Endothelial cell of umbilical vein (primary cell): ENCODE measurements at regions not wholly inside any gene's neighbourhood (a gene's known extent, or its start where the extent isn't known, plus 50 kb on each side); places are given as distances from the start of the nearest gene placed in this dataset.

ENCODE experiments used
- BruUV-seq: library from RNA; stranded (reverse); fragments of 400-500 nt; replicated peaks from 2 replicates; lab custom pipeline; 2021; lab: Mats Ljungman, UMichigan
- CTCF ChIA-PET: fragments of 300-600, 350-600 bp; sonication (Branson Sonifier 250); formaldehyde crosslinking; loops from one replicate; lab custom pipeline; 2021; ENCODE audit warnings: antibody characterized with exemption, inconsistent platforms; lab: Charles Lee
- POLR2A ChIA-PET: fragments of 300-600, 350-600 bp; sonication (Branson Sonifier 250); formaldehyde crosslinking; loops from one replicate; lab custom pipeline; 2021; ENCODE audit warnings: antibody characterized with exemption, inconsistent platforms; lab: Charles Lee
- DNase-seq: peaks from one replicate; pipeline ENCODE4 v3.0.0-alpha.2; 2011; ENCODE audit warnings: low read depth, low spot score
- FAIRE-seq: peaks from 2 replicates; lab custom pipeline; 2011; peaks lifted over from hg19 to GRCh38; lab: Jason Lieb, UNC
- H2AFZ ChIP-seq: 2 replicates; pipeline ENCODE4 v1.6.0; 2012; ENCODE audit warnings: low read depth, low read length, control low read depth, inconsistent platforms
- H3K27ac ChIP-seq: 2 replicates; pipeline ENCODE4 v1.5.1; 2011; ENCODE audit warnings: low read depth, mild to moderate bottlenecking, control low read depth, low read length, moderate library complexity; ENCODE audit not compliant: insufficient read depth
- H3K27me3 ChIP-seq, 2 experiments: 2 replicates each; pipeline versions ENCODE4 v1.6.0 to v1.6.1; 2011; ENCODE audit warnings: low read length in 2 of 2, mixed read lengths in 1 of 2; ENCODE audit not compliant: control insufficient read depth in 2 of 2, insufficient read depth in 2 of 2
- H3K36me3 ChIP-seq, 2 experiments: 2 replicates in 1 of 2; 3 replicates in 1 of 2; pipeline ENCODE4 v1.5.1; 2011; ENCODE audit warnings: low read length in 2 of 2, mild to moderate bottlenecking in 1 of 2, moderate library complexity in 1 of 2; ENCODE audit not compliant: control insufficient read depth in 2 of 2, insufficient read depth in 2 of 2; ENCODE audit errors: extremely low read depth in 1 of 2
- H3K4me1 ChIP-seq: 3 replicates; pipeline ENCODE4 v1.5.1; 2011; ENCODE audit warnings: mild to moderate bottlenecking, low read length; ENCODE audit not compliant: control insufficient read depth, insufficient read depth; ENCODE audit errors: extremely low read depth
- H3K4me2 ChIP-seq: 2 replicates; pipeline ENCODE4 v1.6.1; 2011; ENCODE audit warnings: low read length, control low read depth, mixed read lengths; ENCODE audit not compliant: insufficient read depth
- H3K4me3 ChIP-seq, 3 experiments: fragments of 200-600 bp in 1 of 3; sonication (generic), shearing (Covaris generic) in 1 of 3; replicated peaks in 1 of 3; 2 replicates each; pipeline ENCODE4 v1.5.1; 2011 to 2016; ENCODE audit warnings: control low read depth in 3 of 3, low read length in 3 of 3, mild to moderate bottlenecking in 2 of 3, inconsistent platforms in 1 of 3, low read depth in 1 of 3, moderate library complexity in 1 of 3; ENCODE audit not compliant: insufficient read depth in 1 of 3
- H3K79me2 ChIP-seq: 2 replicates; pipeline ENCODE4 v1.6.0; 2012; ENCODE audit warnings: low read length, inconsistent platforms; ENCODE audit not compliant: control insufficient read depth, insufficient read depth
- H3K9ac ChIP-seq: replicated peaks from 2 replicates; pipeline ENCODE3; 2011; ENCODE audit warnings: low read length, control low read depth; ENCODE audit not compliant: insufficient read depth; ENCODE audit errors: extremely low read depth
- H3K9me1 ChIP-seq: replicated peaks from 3 replicates; pipeline ENCODE4 v1.6.0; 2011; ENCODE audit warnings: mild to moderate bottlenecking, low read length; ENCODE audit not compliant: control insufficient read depth, insufficient read depth; ENCODE audit errors: extremely low read depth
- H3K9me3 ChIP-seq: replicated peaks from 2 replicates; pipeline ENCODE4 v1.5.1; 2012; ENCODE audit warnings: low read length, inconsistent platforms; ENCODE audit not compliant: control insufficient read depth, insufficient read depth
- H4K20me1 ChIP-seq: replicated peaks from 2 replicates; pipeline ENCODE3; 2011; ENCODE audit warnings: mild to moderate bottlenecking, low read length; ENCODE audit not compliant: control insufficient read depth, insufficient read depth; ENCODE audit errors: extremely low read depth
- CTCF ChIP-seq, 2 donors: IDR thresholded peaks; 1 replicate in 1 of 2; 2 replicates in 1 of 2; pipeline ENCODE4 v1.5.1; 2011; ENCODE audit warnings: low read length in 2 of 2, mild to moderate bottlenecking in 2 of 2, moderate library complexity in 2 of 2, control low read depth in 1 of 2, inconsistent platforms in 1 of 2, low read depth in 1 of 2; ENCODE audit not compliant: insufficient read depth in 1 of 2; ENCODE audit errors: extremely low read depth in 1 of 2
- FOS ChIP-seq: IDR thresholded peaks from 2 replicates; pipeline ENCODE4 v1.6.1; 2011; ENCODE audit warnings: mild to moderate bottlenecking, low read length, moderate library complexity, borderline replicate concordance; ENCODE audit not compliant: insufficient read depth
- GATA2 ChIP-seq: IDR thresholded peaks from 2 replicates; pipeline ENCODE4 v1.7.0; 2011; ENCODE audit warnings: low read depth, mild to moderate bottlenecking, moderate library complexity, mixed read lengths, low read length; ENCODE audit not compliant: insufficient read length, insufficient read depth
- JUN ChIP-seq: IDR thresholded peaks from 2 replicates; pipeline ENCODE4 v1.6.1; 2011; ENCODE audit warnings: borderline replicate concordance, low read depth; ENCODE audit not compliant: insufficient read length, insufficient read depth
- MAX ChIP-seq: IDR thresholded peaks from 2 replicates; pipeline ENCODE4 v1.6.1; 2011; ENCODE audit not compliant: insufficient read depth, insufficient read length
- MYC ChIP-seq: IDR thresholded peaks from one replicate; pipeline ENCODE4 v1.6.1; 2011; ENCODE audit warnings: mild to moderate bottlenecking, low read depth, low read length
- POLR2AphosphoS5 ChIP-seq: IDR thresholded peaks from 2 replicates; pipeline ENCODE4 v1.6.1; 2012; ENCODE audit warnings: low read depth, mild to moderate bottlenecking, control low read depth, low read length, moderate library complexity; ENCODE audit not compliant: insufficient read depth
- dilution Hi-C: fragments of 300-500 bp; cut with MboI; formaldehyde crosslinking; loops from one replicate; pipeline ENCODE4 v1.15.0; 2019; ENCODE audit warnings: low sequenced_read_pairs; ENCODE audit not compliant: extremely low pct_ligation_motif_present
- intact Hi-C: fragments of 100-400 bp; cut with micrococcal nuclease; formaldehyde crosslinking; loops from one replicate; pipeline ENCODE4 v1.10.0; 2022

GRCh38 chr15:53351373-53351772 lies 408.1 kb downstream of the WDR72 start:
- Histone ChIP-seq H3K36me3 (no peaks in the 10 kb centered on the region), H3K4me2 (no peak overlapping the region), H3K9me3 (no peaks in the 10 kb centered on the region), H4K20me1 (no peaks in the 10 kb centered on the region), H3K9ac (no peak overlapping the region), H2AFZ (no peak overlapping the region), H3K27me3 (no peaks in the 10 kb centered on the region), H3K79me2 (no peaks in the 10 kb centered on the region), H3K27ac (no peak overlapping the region), H3K4me1 (no peaks in the 10 kb centered on the region), H3K9me1 (no peaks in the 10 kb centered on the region), H3K4me3 (no peak overlapping the region)
- DNase-seq = no peak
- FAIRE-seq = no peak
- dilution Hi-C loops = no loop called here
- POLR2A ChIA-PET = no interaction called here
- CTCF ChIA-PET = interaction anchor here (0.8 kb wide), 1 partner anchor 19 kb away, joined by 3 read pairs; no protein-coding TSS in a partner anchor
- no TSS peak for BruUV-seq
- intact Hi-C loops = no loop called here
- no peak for TF ChIP-seq CTCF (IDR thresholded peaks at IDR 0.05; ENCODE audit: extremely low read depth in 1 of 2, insufficient read depth in 1 of 2, low read depth in 1 of 2, low read length in 2 of 2)
- TF ChIP-seq FOS = no peak
- TF ChIP-seq MYC = no peak
- TF ChIP-seq JUN = no peak
- TF ChIP-seq MAX = no peak

- Histone ChIP-seq H3K9me3 (no peaks in the 10 kb centered on the region), H3K9ac (no peak overlapping the region), H3K4me2 (no peak overlapping the region), H4K20me1 (no peaks in the 10 kb centered on the region), H2AFZ (no peak overlapping the region), H3K9me1 (no peaks in the 10 kb centered on the region), H3K4me1 (no peaks in the 10 kb centered on the region), H3K27me3 (no peaks in the 10 kb centered on the region), H3K36me3 (no peaks in the 10 kb centered on the region), H3K4me3 (no peak overlapping the region), H3K27ac (no peak overlapping the region), H3K79me2 (no peaks in the 10 kb centered on the region)
- DNase-seq = no peak
- dilution Hi-C loops (no loop called here), intact Hi-C loops (no loop called here)
- no TSS peak for BruUV-seq
- ChIA-PET POLR2A (no interaction called here), CTCF (no interaction called here)
- TF ChIP-seq MYC = no peak
- TF ChIP-seq POLR2AphosphoS5 = no peak
- no peak for TF ChIP-seq GATA2
- no peak for TF ChIP-seq CTCF (IDR thresholded peaks at IDR 0.05; ENCODE audit: extremely low read depth in 1 of 2, insufficient read depth in 1 of 2, low read depth in 1 of 2, low read length in 2 of 2)
- no peak for FAIRE-seq
Measured at GRCh38 chr15:53346583-53346982, 412.9 kb downstream of the WDR72 start.
